WTC11 (cell line): ENCODE measurements at regions not wholly inside any gene's neighbourhood (a gene's known extent, or its start where the extent isn't known, plus 50 kb on each side); places are given as distances from the start of the nearest gene placed in this dataset.

Experiments used
- CREM ChIP-seq: sonication (generic); formaldehyde crosslinking; IDR thresholded peaks from 2 replicates; pipeline ENCODE4 v1.8.1; 2022; ENCODE audit warnings: mild to moderate bottlenecking, missing genetic modification reagents, moderate library complexity
- SP1 ChIP-seq: sonication (generic); formaldehyde crosslinking; conservative IDR thresholded peaks from 2 replicates; pipeline ENCODE4 v1.8.1; 2022; ENCODE audit warnings: missing genetic modification reagents
- TCF7 ChIP-seq: sonication (generic); formaldehyde crosslinking; IDR thresholded peaks from 2 replicates; pipeline ENCODE4 v1.8.0; 2022; ENCODE audit warnings: mild to moderate bottlenecking, low read depth, missing genetic modification reagents, moderate library complexity
- TF ChIP-seq, protein P1 (sequence below): fragments of 200-600 bp; IDR thresholded peaks from 2 replicates; pipeline ENCODE4 v1.8.0; 2022; ENCODE audit warnings: antibody characterized with exemption
- TF ChIP-seq, protein P2 (sequence below): sonication (generic); formaldehyde crosslinking; IDR thresholded peaks from 2 replicates; pipeline ENCODE4 v1.8.1; 2023; ENCODE audit warnings: mild to moderate bottlenecking, missing genetic modification reagents
- TF ChIP-seq, protein P3 (sequence below): sonication (generic); formaldehyde crosslinking; IDR thresholded peaks from 2 replicates; pipeline ENCODE4 v1.8.1; 2022; ENCODE audit warnings: low read depth, missing genetic modification reagents, borderline replicate concordance

DNA sequence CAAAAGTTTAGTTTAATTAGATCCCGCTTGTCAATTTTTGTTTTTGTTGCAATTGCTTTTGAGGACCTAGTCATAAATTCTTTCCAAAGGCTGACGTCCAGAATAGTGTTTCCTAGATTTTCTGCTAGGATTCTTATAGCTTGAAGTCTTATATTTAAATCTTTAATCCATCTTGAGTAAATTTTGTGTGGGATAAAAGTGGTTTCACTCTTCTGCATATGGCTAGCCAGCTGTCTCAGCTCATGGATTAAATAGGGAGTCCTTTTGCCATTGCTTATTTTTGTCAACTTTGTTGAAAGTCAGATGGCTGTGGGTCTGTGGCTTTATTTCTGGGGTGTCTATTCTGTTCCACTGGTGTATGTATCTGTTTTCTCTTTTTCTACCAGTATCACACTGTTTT is 801.3 kb upstream of the ADGRL4 start:
- TF ChIP-seq, protein P1, sequence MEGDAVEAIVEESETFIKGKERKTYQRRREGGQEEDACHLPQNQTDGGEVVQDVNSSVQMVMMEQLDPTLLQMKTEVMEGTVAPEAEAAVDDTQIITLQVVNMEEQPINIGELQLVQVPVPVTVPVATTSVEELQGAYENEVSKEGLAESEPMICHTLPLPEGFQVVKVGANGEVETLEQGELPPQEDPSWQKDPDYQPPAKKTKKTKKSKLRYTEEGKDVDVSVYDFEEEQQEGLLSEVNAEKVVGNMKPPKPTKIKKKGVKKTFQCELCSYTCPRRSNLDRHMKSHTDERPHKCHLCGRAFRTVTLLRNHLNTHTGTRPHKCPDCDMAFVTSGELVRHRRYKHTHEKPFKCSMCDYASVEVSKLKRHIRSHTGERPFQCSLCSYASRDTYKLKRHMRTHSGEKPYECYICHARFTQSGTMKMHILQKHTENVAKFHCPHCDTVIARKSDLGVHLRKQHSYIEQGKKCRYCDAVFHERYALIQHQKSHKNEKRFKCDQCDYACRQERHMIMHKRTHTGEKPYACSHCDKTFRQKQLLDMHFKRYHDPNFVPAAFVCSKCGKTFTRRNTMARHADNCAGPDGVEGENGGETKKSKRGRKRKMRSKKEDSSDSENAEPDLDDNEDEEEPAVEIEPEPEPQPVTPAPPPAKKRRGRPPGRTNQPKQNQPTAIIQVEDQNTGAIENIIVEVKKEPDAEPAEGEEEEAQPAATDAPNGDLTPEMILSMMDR: no peak
- TF ChIP-seq SP1 (CRISPR knock-in tag) (no peak), TCF7 (CRISPR knock-in tag) (no peak), CREM (CRISPR knock-in tag) (no peak)
- TF ChIP-seq, protein P2, sequence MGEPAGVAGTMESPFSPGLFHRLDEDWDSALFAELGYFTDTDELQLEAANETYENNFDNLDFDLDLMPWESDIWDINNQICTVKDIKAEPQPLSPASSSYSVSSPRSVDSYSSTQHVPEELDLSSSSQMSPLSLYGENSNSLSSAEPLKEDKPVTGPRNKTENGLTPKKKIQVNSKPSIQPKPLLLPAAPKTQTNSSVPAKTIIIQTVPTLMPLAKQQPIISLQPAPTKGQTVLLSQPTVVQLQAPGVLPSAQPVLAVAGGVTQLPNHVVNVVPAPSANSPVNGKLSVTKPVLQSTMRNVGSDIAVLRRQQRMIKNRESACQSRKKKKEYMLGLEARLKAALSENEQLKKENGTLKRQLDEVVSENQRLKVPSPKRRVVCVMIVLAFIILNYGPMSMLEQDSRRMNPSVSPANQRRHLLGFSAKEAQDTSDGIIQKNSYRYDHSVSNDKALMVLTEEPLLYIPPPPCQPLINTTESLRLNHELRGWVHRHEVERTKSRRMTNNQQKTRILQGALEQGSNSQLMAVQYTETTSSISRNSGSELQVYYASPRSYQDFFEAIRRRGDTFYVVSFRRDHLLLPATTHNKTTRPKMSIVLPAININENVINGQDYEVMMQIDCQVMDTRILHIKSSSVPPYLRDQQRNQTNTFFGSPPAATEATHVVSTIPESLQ (CRISPR knock-in tag): no peak
- TF ChIP-seq, protein P3, sequence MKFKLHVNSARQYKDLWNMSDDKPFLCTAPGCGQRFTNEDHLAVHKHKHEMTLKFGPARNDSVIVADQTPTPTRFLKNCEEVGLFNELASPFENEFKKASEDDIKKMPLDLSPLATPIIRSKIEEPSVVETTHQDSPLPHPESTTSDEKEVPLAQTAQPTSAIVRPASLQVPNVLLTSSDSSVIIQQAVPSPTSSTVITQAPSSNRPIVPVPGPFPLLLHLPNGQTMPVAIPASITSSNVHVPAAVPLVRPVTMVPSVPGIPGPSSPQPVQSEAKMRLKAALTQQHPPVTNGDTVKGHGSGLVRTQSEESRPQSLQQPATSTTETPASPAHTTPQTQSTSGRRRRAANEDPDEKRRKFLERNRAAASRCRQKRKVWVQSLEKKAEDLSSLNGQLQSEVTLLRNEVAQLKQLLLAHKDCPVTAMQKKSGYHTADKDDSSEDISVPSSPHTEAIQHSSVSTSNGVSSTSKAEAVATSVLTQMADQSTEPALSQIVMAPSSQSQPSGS (CRISPR knock-in tag): no peak
